HL-60 (cell line): ENCODE measurements at regions not wholly inside any gene's neighbourhood (a gene's known extent, or its start where the extent isn't known, plus 50 kb on each side); places are given as distances from the start of the nearest gene placed in this dataset.

Experiments used
- GABPA ChIP-seq: IDR thresholded peaks from 2 replicates; pipeline ENCODE4 v1.6.1; 2012; ENCODE audit warnings: low read depth
- POLR2AphosphoS5 ChIP-seq: IDR thresholded peaks from 2 replicates; pipeline ENCODE4 v1.6.1; 2012; ENCODE audit warnings: low read depth
- SPI1 ChIP-seq: IDR thresholded peaks from 2 replicates; pipeline ENCODE4 v1.6.1; 2012; ENCODE audit warnings: low read depth, mild to moderate bottlenecking, borderline replicate concordance
- TF ChIP-seq, protein P1 (sequence below): IDR thresholded peaks from 2 replicates; pipeline ENCODE4 v1.6.1; 2012; ENCODE audit warnings: low read depth; ENCODE audit not compliant: insufficient replicate concordance
- TF ChIP-seq, protein P2 (sequence below): IDR thresholded peaks from one replicate; pipeline ENCODE4 v1.5.1; 2011; ENCODE audit warnings: low read length, control low read depth, inconsistent platforms; ENCODE audit not compliant: insufficient read depth

DNA sequence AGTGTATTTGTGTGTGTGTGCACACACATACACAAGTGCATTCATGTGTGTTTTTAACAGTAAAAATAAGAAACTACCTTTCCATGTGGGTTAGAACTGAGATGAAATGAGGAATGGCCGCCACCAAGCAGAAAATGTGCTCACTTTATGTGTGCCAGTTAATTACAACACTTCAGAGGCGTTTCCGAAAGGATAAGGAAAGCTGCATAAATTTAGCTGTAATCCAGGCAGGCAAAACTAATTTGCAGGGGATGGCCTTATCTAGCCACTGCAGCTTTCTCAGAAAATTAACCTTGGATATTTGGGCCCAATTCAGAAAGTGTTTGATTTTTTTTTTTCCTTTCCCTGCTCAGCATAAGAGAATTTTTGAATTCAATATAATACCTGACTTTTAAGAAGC lies 328.8 kb upstream of the PHF14 start:
- TF ChIP-seq, protein P1, sequence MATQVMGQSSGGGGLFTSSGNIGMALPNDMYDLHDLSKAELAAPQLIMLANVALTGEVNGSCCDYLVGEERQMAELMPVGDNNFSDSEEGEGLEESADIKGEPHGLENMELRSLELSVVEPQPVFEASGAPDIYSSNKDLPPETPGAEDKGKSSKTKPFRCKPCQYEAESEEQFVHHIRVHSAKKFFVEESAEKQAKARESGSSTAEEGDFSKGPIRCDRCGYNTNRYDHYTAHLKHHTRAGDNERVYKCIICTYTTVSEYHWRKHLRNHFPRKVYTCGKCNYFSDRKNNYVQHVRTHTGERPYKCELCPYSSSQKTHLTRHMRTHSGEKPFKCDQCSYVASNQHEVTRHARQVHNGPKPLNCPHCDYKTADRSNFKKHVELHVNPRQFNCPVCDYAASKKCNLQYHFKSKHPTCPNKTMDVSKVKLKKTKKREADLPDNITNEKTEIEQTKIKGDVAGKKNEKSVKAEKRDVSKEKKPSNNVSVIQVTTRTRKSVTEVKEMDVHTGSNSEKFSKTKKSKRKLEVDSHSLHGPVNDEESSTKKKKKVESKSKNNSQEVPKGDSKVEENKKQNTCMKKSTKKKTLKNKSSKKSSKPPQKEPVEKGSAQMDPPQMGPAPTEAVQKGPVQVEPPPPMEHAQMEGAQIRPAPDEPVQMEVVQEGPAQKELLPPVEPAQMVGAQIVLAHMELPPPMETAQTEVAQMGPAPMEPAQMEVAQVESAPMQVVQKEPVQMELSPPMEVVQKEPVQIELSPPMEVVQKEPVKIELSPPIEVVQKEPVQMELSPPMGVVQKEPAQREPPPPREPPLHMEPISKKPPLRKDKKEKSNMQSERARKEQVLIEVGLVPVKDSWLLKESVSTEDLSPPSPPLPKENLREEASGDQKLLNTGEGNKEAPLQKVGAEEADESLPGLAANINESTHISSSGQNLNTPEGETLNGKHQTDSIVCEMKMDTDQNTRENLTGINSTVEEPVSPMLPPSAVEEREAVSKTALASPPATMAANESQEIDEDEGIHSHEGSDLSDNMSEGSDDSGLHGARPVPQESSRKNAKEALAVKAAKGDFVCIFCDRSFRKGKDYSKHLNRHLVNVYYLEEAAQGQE: no peak
- TF ChIP-seq, protein P2, sequence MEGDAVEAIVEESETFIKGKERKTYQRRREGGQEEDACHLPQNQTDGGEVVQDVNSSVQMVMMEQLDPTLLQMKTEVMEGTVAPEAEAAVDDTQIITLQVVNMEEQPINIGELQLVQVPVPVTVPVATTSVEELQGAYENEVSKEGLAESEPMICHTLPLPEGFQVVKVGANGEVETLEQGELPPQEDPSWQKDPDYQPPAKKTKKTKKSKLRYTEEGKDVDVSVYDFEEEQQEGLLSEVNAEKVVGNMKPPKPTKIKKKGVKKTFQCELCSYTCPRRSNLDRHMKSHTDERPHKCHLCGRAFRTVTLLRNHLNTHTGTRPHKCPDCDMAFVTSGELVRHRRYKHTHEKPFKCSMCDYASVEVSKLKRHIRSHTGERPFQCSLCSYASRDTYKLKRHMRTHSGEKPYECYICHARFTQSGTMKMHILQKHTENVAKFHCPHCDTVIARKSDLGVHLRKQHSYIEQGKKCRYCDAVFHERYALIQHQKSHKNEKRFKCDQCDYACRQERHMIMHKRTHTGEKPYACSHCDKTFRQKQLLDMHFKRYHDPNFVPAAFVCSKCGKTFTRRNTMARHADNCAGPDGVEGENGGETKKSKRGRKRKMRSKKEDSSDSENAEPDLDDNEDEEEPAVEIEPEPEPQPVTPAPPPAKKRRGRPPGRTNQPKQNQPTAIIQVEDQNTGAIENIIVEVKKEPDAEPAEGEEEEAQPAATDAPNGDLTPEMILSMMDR: no peak
- no peak for TF ChIP-seq GABPA
- no peak for TF ChIP-seq POLR2AphosphoS5
- TF ChIP-seq SPI1: no peak
